ENCODE measurements at regions not wholly inside any gene's neighbourhood (a gene's known extent, or its start where the extent isn't known, plus 50 kb on each side); places are given as distances from the start of the nearest gene placed in this dataset.
"Not testable (repeated sequence)": the region's sequence is repeated elsewhere in the genome, so short reads cannot be mapped to it uniquely, and the experiment has no call there.

GRCh38 chr6:139917951-139918630 is 543.6 kb upstream of the CITED2 start:
- no peak for DNase-seq

DNA sequence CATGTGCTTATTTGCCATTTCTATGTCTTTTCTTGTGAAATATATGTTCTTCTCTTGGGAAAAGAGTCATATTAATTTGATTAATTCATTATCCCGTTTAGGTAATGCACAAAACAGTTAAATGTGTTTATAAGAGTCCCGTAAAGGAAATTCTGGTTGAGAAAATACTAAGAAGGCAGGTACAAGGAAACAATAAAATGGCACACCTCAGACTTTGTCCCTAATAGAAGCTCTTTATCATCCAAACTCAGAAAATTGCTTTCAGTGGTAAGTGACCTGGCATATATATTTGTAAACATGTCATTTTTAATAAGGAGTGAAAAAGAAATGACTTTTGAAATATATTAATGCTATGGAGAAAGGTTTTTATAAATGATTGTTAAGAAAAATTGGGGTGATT is 540.5 kb upstream of the CITED2 start:
- no peak for DNase-seq

- DNase-seq, result no peak
Measured at GRCh38 chr6:139912735-139913400, 538.4 kb upstream of the CITED2 start.

- DNase-seq, result no peak
Measured at GRCh38 chr6:139909992-139910391, 535.5 kb upstream of the CITED2 start.

DNA sequence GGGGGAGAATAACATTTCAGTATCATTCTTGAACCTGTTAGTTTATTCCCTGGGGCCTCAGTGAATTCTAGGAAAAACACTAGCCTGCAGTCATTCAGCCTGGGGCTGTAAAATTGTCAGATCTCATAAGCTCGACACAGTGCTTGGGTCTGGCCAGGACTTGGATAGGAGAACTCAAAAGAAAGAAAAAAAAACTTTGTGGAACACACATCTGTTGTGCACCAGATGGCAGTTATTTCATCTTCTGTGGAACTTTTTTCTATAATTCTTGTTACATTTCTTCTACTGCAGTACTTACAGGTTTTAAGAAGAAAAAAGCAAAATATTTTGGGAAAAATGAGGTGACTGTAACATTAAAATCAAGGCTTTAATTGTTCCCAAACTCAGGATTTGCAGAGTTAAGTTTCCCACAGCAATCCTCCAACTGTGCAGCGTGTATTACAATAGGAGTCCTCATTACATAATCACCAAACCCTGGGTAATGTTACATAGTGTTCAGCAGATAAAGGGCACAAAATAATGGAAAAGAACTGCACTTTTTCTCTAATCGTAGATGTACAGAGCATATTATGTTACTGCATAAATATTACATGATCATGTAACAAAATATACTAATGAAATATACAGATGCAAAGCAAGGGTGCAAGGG is 531.1 kb upstream of the CITED2 start:
- no peak for DNase-seq

GRCh38 chr6:139904568-139904967 is 530.1 kb upstream of the CITED2 start:
- no peak for DNase-seq

DNA sequence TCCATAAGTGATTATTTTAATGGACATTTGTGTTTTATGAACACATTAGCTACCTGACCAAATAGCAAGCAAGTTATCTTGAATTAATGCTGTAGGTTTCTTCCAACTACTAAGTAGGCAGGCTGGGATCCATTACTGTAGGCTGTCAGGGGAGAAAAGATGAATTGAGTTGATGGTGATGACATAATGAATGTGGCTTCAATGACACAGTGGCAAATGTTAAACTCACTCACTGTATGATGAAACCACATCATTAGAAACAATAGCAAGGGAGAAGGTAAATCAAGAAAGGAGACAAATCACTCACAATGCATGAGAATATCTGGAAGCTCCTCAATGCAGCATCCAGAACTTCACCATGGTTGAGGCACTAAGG is 529.7 kb upstream of the CITED2 start:
- no peak for DNase-seq

GRCh38 chr6:139903411-139904157 is 529.1 kb upstream of the CITED2 start:
- peak in 1 of 2 donors; percentile 18 for DNase-seq

- DNase-seq, result no peak
Measured at GRCh38 chr6:139895205-139895793, 520.9 kb upstream of the CITED2 start.

DNA sequence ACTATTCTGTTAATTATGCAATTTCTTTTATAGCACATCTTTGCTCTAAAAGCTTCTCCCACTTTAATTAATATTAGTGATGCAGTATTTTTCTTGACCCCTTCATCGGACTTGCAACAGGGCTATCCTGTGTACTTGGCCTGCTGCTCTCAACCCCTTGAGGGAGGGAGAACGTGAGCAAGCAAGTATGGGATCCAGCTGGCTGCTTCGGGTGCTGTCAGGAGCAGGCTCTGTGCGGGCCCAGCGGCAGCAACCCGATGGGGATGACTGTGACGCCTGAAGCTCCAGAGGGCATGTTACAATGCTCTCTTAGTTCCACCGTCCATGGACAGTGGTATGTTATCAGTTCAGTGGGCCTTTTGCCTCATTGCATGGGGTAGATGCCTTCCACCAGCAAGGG is 519.8 kb upstream of the CITED2 start:
- DNase-seq, result no peak

GRCh38 chr6:139891471-139891870 is 517.0 kb upstream of the CITED2 start:
- no peak for DNase-seq

DNA sequence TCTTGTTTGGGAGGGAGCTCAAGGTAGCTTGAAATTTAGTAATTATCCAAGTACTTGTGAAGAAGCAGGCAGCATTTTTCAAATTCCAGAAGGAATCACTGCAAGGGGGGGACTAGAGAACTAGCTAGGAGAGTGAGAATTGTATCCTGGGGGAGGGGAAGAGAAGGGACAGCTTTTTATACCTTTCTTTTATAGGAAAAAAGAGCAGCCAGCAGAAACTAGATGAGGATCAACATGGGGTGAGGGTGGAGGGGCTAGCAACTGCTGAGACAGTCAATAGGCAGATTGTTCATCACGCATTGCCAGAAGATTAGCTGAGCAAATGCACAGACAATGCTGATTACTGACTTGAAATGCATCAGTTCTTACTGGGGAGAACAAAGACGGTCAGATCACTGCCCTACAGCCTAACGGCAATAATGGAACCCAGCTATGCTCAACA is 514.3 kb upstream of the CITED2 start:
- no peak for DNase-seq

- DNase-seq, result no peak
Measured at GRCh38 chr6:139887275-139887674, 512.8 kb upstream of the CITED2 start.

GRCh38 chr6:139886396-139886795 is 511.9 kb upstream of the CITED2 start:
- no peak for DNase-seq

DNA sequence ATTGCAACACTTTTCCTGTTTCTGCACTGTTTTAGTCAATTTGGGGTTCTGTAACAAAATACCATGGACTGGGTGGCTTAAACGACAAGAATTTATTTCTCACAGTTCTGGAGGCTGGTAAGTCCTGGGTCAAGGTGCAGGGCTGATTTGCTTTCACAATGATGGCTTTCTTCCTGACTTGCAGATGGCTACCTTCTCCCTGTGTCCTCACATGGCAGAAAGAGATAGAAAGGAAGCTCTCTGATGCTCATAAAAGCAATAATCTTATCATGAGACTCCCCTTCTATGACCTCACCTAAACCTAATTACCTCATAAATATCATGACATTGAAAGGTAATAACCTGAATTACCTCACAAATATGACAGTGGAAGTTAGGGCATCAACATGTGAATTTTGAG is 511.5 kb upstream of the CITED2 start:
- DNase-seq, result no peak

- peak in 1 of 2 donors; percentile 27 for DNase-seq
Measured at GRCh38 chr6:139883776-139884175, 509.3 kb upstream of the CITED2 start.

GRCh38 chr6:139882977-139883728 is 508.7 kb upstream of the CITED2 start:
- peak in 1 of 2 donors; percentile 16 for DNase-seq

GRCh38 chr6:139882234-139882633 is 507.8 kb upstream of the CITED2 start:
- peak in 1 of 2 donors; percentile 39 for DNase-seq

DNA sequence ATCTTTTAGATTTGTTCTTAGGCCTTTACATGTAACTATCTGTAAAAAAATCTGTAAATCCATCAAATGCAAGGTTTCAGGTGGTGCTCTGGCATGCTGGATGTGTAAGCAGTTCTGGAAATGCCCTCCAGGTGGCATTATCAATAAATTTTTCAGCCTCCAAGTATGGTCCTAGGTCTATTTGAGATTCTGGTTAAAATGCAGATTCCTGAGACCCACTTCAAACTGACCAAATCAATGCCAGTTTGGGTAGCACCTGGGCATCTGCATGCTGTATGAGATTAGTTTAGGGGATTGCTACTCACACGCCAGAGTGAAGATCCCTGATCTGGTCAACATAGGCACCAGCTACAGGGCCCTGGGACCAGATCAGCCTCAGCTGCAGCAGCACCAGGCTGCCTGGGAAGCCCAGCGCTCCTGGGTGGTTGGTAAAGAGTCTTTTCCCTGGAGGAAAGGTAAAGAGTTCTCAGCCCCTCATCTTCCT is 507.3 kb upstream of the CITED2 start:
- no peak for DNase-seq

DNA sequence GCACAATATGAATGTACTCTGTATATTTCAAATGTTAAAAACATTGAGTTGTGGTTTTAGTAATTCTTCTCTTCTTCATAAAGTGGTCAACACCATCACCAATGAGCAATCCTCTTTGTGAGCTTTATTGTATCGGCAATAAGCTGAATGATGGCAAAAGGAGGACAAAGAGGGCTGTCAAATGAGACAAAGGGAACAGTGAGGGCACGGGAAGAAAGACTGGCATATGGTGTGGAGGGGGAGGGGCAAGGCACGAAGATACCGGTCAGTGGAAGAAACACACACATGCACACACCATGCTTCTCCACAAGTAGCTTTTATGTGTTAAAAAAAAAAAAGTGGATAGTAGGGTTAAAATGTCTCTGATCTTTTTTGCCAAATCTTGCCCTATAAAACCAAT is 506.8 kb upstream of the CITED2 start:
- no peak for DNase-seq

DNA sequence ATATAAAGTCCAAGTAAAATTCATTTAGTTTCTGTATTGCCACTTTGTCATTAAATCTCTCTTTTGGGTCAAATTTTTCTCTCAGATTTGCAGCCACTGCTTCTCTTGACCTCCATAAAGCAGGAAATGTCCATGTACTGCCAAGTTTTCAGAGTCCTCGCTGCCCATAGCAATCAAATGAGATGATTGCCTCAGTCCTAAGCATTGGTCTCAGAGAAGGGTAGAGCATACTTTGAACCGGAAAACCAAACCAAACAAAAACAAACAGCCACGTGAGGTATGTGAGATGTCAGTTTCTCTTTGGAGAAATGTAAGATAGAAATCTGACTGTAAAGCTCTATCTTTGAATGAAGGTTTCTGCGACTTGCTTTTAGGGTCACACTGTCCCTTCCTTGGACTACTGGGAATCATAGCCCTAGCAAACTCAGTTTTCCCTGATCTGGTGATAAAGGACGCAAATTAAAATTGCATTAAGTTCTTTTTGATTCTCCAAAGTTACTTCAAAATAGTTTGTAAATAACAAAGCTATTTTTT is 505.4 kb upstream of the CITED2 start:
- no peak for DNase-seq

GRCh38 chr6:139879241-139879640 is 504.8 kb upstream of the CITED2 start:
- DNase-seq, result not testable (repeated sequence)
